Caco-2 (cell line): ENCODE measurements at regions not wholly inside any gene's neighbourhood (a gene's known extent, or its start where the extent isn't known, plus 50 kb on each side); places are given as distances from the start of the nearest gene placed in this dataset.
"Not testable (repeated sequence)": the region's sequence is repeated elsewhere in the genome, so short reads cannot be mapped to it uniquely, and the experiment has no call there.

Experiments used
- BruUV-seq: library from RNA; stranded (reverse); fragments of 400-500 nt; replicated peaks from 2 replicates; lab custom pipeline; 2021; lab: Mats Ljungman, UMichigan
- CTCF ChIA-PET: fragments of 300-600 bp; sonication (Branson Sonifier 250); formaldehyde crosslinking; loops from one replicate; lab custom pipeline; 2022; ENCODE audit warnings: antibody characterized with exemption; lab: Charles Lee
- POLR2A ChIA-PET: fragments of 300-600 bp; sonication (Branson Sonifier 250); formaldehyde crosslinking; loops from one replicate; lab custom pipeline; 2022; ENCODE audit warnings: antibody characterized with exemption; lab: Charles Lee
- DNase-seq, 2 experiments: peaks; one replicate each; pipeline versions ENCODE4 v3.0.0 to v3.0.0-alpha.2; 2020 to 2022
- H3K27me3 ChIP-seq: replicated peaks from 2 replicates; pipeline ENCODE4 v1.6.0; 2011; ENCODE audit warnings: low read length; ENCODE audit not compliant: control insufficient read depth, insufficient read depth
- H3K36me3 ChIP-seq: 2 replicates; pipeline ENCODE4 v1.5.1; 2011; ENCODE audit warnings: low read length; ENCODE audit not compliant: control insufficient read depth, insufficient read depth
- H3K4me1 ChIP-seq: fragments of 250-450 bp; sonication (Bioruptor Pico); 2 replicates; pipeline ENCODE4 v1.5.1; 2020; ENCODE audit warnings: mild to moderate bottlenecking
- H3K4me3 ChIP-seq: 2 replicates; pipeline ENCODE4 v1.5.1; 2011; ENCODE audit warnings: low read depth, mild to moderate bottlenecking, control low read depth, low read length
- H3K9me3 ChIP-seq: fragments of 250-450 bp; sonication (Bioruptor Pico); 2 replicates; pipeline ENCODE4 v1.5.1; 2020; ENCODE audit warnings: mild to moderate bottlenecking, moderate library complexity
- H3K27ac Mint-ChIP-seq: one replicate; pipeline ENCODE4 v1.8.0; 2022; ENCODE audit warnings: mixed read lengths; ENCODE audit not compliant: unreplicated experiment
- H3K27me3 Mint-ChIP-seq: one replicate; pipeline ENCODE4 v1.8.0; 2022; ENCODE audit warnings: mixed read lengths; ENCODE audit not compliant: insufficient read depth, unreplicated experiment
- H3K36me3 Mint-ChIP-seq: one replicate; pipeline ENCODE4 v1.8.0; 2022; ENCODE audit warnings: mild to moderate bottlenecking, mixed read lengths; ENCODE audit not compliant: insufficient read depth, unreplicated experiment
- H3K4me1 Mint-ChIP-seq: one replicate; pipeline ENCODE4 v1.8.0; 2022; ENCODE audit warnings: low read depth, mixed read lengths; ENCODE audit not compliant: unreplicated experiment
- H3K4me3 Mint-ChIP-seq: one replicate; pipeline ENCODE4 v1.8.0; 2022; ENCODE audit warnings: mild to moderate bottlenecking, moderate library complexity, mixed read lengths; ENCODE audit not compliant: unreplicated experiment
- H3K9me3 Mint-ChIP-seq: one replicate; pipeline ENCODE4 v1.8.0; 2022; ENCODE audit warnings: mixed read lengths; ENCODE audit not compliant: unreplicated experiment
- intact Hi-C: fragments of 100-400 bp; cut with micrococcal nuclease; formaldehyde crosslinking; loops from one replicate; pipeline ENCODE4 v1.10.0; 2022; ENCODE audit not compliant: unreplicated experiment
- TF ChIP-seq, protein P1 (sequence below), 2 experiments: fragments of 200-600 bp in 1 of 2; IDR thresholded peaks; 1 replicate in 1 of 2; 2 replicates in 1 of 2; pipeline versions ENCODE4 v1.5.1 to v1.8.0; 2011 to 2022; ENCODE audit warnings: antibody characterized with exemption in 1 of 2, control low read depth in 1 of 2, inconsistent platforms in 1 of 2, low read depth in 1 of 2, low read length in 1 of 2, mild to moderate bottlenecking in 1 of 2, moderate library complexity in 1 of 2; ENCODE audit not compliant: insufficient read depth in 1 of 2, severe bottlenecking in 1 of 2, unreplicated experiment in 1 of 2

- no peaks in the 10 kb centered on the region for H3K27me3 ChIP-seq
- intact Hi-C loops, result no loop called here
- ChIA-PET POLR2A (no interaction called here), CTCF (no interaction called here)
- Mint-ChIP-seq H3K36me3 (no peaks in the 10 kb centered on the region), H3K27me3 (no peaks in the 10 kb centered on the region), H3K4me3 (no peak overlapping the region), H3K27ac (no peak overlapping the region), H3K9me3 (no peaks in the 10 kb centered on the region), H3K4me1 (no peaks in the 10 kb centered on the region)
- no peaks in the 10 kb centered on the region for H3K36me3 ChIP-seq
- no peaks in the 10 kb centered on the region for H3K9me3 ChIP-seq
- BruUV-seq, result no TSS peak
- DNase-seq, result no peak
- H3K4me1 ChIP-seq, result no peaks in the 10 kb centered on the region
- TF ChIP-seq, protein P1, sequence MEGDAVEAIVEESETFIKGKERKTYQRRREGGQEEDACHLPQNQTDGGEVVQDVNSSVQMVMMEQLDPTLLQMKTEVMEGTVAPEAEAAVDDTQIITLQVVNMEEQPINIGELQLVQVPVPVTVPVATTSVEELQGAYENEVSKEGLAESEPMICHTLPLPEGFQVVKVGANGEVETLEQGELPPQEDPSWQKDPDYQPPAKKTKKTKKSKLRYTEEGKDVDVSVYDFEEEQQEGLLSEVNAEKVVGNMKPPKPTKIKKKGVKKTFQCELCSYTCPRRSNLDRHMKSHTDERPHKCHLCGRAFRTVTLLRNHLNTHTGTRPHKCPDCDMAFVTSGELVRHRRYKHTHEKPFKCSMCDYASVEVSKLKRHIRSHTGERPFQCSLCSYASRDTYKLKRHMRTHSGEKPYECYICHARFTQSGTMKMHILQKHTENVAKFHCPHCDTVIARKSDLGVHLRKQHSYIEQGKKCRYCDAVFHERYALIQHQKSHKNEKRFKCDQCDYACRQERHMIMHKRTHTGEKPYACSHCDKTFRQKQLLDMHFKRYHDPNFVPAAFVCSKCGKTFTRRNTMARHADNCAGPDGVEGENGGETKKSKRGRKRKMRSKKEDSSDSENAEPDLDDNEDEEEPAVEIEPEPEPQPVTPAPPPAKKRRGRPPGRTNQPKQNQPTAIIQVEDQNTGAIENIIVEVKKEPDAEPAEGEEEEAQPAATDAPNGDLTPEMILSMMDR (IDR thresholded peaks at IDR 0.05; ENCODE audit: insufficient read depth in 1 of 2, low read depth in 1 of 2, low read length in 1 of 2, severe bottlenecking in 1 of 2, unreplicated experiment in 1 of 2), result no peak
- no peak overlapping the region for H3K4me3 ChIP-seq
Measured at GRCh38 chr6:130720076-130720715, 107.0 kb upstream of the SMLR1 start.

DNA sequence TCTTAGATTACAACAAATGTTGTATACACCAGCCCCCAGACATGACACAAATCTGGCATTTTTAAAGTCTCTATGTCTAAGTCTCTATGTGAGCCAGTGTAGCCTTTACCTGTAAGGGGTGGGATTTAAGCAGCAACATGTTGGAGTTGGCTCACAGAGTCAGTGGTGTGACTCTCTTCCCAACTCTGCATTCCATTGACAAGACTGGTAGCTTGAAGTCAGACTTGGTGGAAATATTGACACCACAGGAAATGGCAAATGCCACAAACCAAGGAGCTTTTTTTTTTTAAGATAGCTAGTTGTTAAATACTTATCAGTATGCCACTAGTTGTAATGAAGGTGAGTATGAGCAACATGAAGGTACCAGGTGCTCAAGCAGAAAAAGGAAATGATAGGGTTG is 103.1 kb upstream of the SMLR1 start:
- H3K4me1 ChIP-seq, result no peaks in the 10 kb centered on the region
- Mint-ChIP-seq H3K4me3 (no peak overlapping the region), H3K9me3 (no peaks in the 10 kb centered on the region), H3K27me3 (no peaks in the 10 kb centered on the region), H3K4me1 (no peaks in the 10 kb centered on the region), H3K27ac (no peak overlapping the region), H3K36me3 (no peaks in the 10 kb centered on the region)
- no TSS peak for BruUV-seq
- no peak for DNase-seq
- intact Hi-C loops, result no loop called here
- ChIA-PET CTCF (interaction anchor here (0.7 kb wide), 1 partner anchor 59 kb away, joined by 3 read pairs; no protein-coding TSS in a partner anchor), POLR2A (no interaction called here)
- H3K4me3 ChIP-seq, result no peak overlapping the region
- no peaks in the 10 kb centered on the region for H3K27me3 ChIP-seq
- no peaks in the 10 kb centered on the region for H3K36me3 ChIP-seq
- TF ChIP-seq, protein P1 (IDR thresholded peaks at IDR 0.05; ENCODE audit: insufficient read depth in 1 of 2, low read depth in 1 of 2, low read length in 1 of 2, severe bottlenecking in 1 of 2, unreplicated experiment in 1 of 2), result no peak
- H3K9me3 ChIP-seq, result no peaks in the 10 kb centered on the region

DNA sequence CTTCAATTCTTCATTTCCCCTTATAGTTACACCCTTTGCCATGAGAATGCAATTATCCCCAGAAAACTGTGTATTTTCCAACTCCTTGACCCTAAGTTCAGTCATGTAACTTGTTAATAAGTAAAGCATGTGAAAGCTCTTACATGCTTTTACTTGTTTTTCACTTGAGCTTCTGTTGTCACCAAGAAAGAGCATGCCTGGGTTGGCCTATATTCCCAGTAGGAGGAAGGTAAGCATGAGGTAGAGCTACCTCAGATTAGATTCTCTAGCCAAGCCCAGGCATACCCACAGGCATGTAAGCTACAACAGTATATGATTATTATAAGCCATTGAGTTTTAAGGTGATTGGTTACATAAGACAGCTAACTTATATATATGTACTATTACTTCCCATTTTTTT is 101.7 kb upstream of the SMLR1 start:
- Mint-ChIP-seq H3K36me3 (no peaks in the 10 kb centered on the region), H3K27ac (no peak overlapping the region), H3K4me3 (no peak overlapping the region), H3K9me3 (no peaks in the 10 kb centered on the region), H3K27me3 (no peaks in the 10 kb centered on the region), H3K4me1 (no peaks in the 10 kb centered on the region)
- no peaks in the 10 kb centered on the region for H3K9me3 ChIP-seq
- no peaks in the 10 kb centered on the region for H3K4me1 ChIP-seq
- DNase-seq, result no peak
- TF ChIP-seq, protein P1 (IDR thresholded peaks at IDR 0.05; ENCODE audit: insufficient read depth in 1 of 2, low read depth in 1 of 2, low read length in 1 of 2, severe bottlenecking in 1 of 2, unreplicated experiment in 1 of 2), result no peak
- ChIA-PET POLR2A (no interaction called here), CTCF (no interaction called here)
- no peaks in the 10 kb centered on the region for H3K36me3 ChIP-seq
- BruUV-seq, result no TSS peak
- intact Hi-C loops, result no loop called here
- no peaks in the 10 kb centered on the region for H3K27me3 ChIP-seq
- H3K4me3 ChIP-seq, result no peak overlapping the region

DNA sequence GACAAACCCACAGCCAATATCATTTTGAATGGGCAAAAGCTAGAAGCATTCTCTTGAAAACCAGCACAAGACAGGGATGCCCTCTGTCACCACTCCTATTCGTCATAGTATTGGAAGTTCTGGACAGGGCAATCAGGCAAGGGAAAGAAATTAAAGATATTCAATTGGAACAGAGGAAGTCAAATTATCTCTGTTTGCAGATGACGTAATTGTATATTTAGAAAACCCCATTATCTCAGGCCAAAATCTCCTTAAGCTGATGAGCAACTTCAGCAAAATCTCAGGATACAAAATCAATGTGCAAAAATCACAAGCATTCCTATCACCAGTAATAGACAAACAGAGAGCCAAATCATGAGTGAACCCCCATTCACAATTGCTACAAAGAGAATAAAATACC is 99.1 kb upstream of the SMLR1 start:
- H3K4me3 ChIP-seq, DNase-seq, BruUV-seq, H3K27me3 Mint-ChIP-seq, H3K4me3 Mint-ChIP-seq, H3K4me1 ChIP-seq, POLR2A ChIA-PET, H3K27ac Mint-ChIP-seq, intact Hi-C loops, H3K27me3 ChIP-seq, CTCF ChIA-PET, H3K36me3 Mint-ChIP-seq, H3K9me3 Mint-ChIP-seq, H3K4me1 Mint-ChIP-seq, H3K9me3 ChIP-seq, H3K36me3 ChIP-seq: not testable (repeated sequence)
